Liver (tissue), 7 donors: ENCODE measurements at regions not wholly inside any gene's neighbourhood (a gene's known extent, or its start where the extent isn't known, plus 50 kb on each side); places are given as distances from the start of the nearest gene placed in this dataset.

Experiments used
- DNase-seq: peaks from one replicate; pipeline ENCODE4 v3.0.0-alpha.2; 2017; ENCODE audit warnings: low spot score
- H3K27ac ChIP-seq, 2 donors: one replicate each; pipeline ENCODE4 v1.7.0; 2013; ENCODE audit warnings: inconsistent platforms in 2 of 2, low read length in 2 of 2, control low read depth in 1 of 2, low read depth in 1 of 2, mild to moderate bottlenecking in 1 of 2
- H3K27me3 ChIP-seq, 4 donors: one replicate each; pipeline versions ENCODE4 v1.6.1 to v1.7.0; 2013; ENCODE audit warnings: low read length in 3 of 4, inconsistent platforms in 1 of 4, mild to moderate bottlenecking in 1 of 4, moderate library complexity in 1 of 4; ENCODE audit not compliant: control insufficient read depth in 4 of 4, insufficient read depth in 4 of 4
- H3K36me3 ChIP-seq, 4 donors: one replicate each; pipeline versions ENCODE4 v1.6.1 to v1.7.0; 2013; ENCODE audit warnings: low read length in 3 of 4, mild to moderate bottlenecking in 3 of 4, low read depth in 1 of 4, moderate library complexity in 1 of 4; ENCODE audit not compliant: control insufficient read depth in 4 of 4, insufficient read depth in 3 of 4
- H3K4me1 ChIP-seq, 4 donors: one replicate each; pipeline versions ENCODE4 v1.6.1 to v1.7.0; 2013; ENCODE audit warnings: low read length in 3 of 4, mild to moderate bottlenecking in 3 of 4, moderate library complexity in 1 of 4; ENCODE audit not compliant: control insufficient read depth in 4 of 4, insufficient read depth in 4 of 4
- H3K4me3 ChIP-seq, 3 donors: one replicate each; pipeline versions ENCODE4 v1.6.1 to v1.7.0; 2013; ENCODE audit warnings: low read length in 3 of 3, control low read depth in 1 of 3, low read depth in 1 of 3, mild to moderate bottlenecking in 1 of 3
- H3K9ac ChIP-seq, 2 donors: one replicate each; pipeline ENCODE4 v1.7.0; 2013; ENCODE audit warnings: low read length in 2 of 2, mild to moderate bottlenecking in 2 of 2, moderate library complexity in 2 of 2, control low read depth in 1 of 2, low read depth in 1 of 2
- H3K9me3 ChIP-seq, 4 donors: one replicate each; pipeline versions ENCODE4 v1.6.1 to v1.7.0; 2013; ENCODE audit warnings: low read length in 3 of 4; ENCODE audit not compliant: control insufficient read depth in 4 of 4
- ATF3 ChIP-seq: IDR thresholded peaks from 2 replicates; pipeline ENCODE4 v1.6.1; 2016; ENCODE audit warnings: antibody characterized with exemption
- FOXA1 ChIP-seq: IDR thresholded peaks from 2 replicates; pipeline ENCODE4 v1.6.1; 2016; ENCODE audit warnings: antibody characterized with exemption
- GABPA ChIP-seq, 2 donors: IDR thresholded peaks in 1 of 2; conservative IDR thresholded peaks in 1 of 2; 2 replicates each; pipeline ENCODE4 v1.6.1; 2016; ENCODE audit warnings: antibody characterized with exemption in 2 of 2, mild to moderate bottlenecking in 1 of 2, moderate library complexity in 1 of 2
- HNF4G ChIP-seq: IDR thresholded peaks from 2 replicates; pipeline ENCODE4 v1.6.1; 2016; ENCODE audit warnings: antibody characterized with exemption
- JUND ChIP-seq, 2 donors: IDR thresholded peaks; 2 replicates each; pipeline ENCODE4 v1.6.1; 2016; ENCODE audit warnings: antibody characterized with exemption in 2 of 2
- MAX ChIP-seq: IDR thresholded peaks from 2 replicates; pipeline ENCODE4 v1.6.1; 2016; ENCODE audit warnings: antibody characterized with exemption
- NR2F2 ChIP-seq: IDR thresholded peaks from 2 replicates; pipeline ENCODE4 v1.6.1; 2016; ENCODE audit warnings: antibody characterized with exemption
- RAD21 ChIP-seq, 2 donors: IDR thresholded peaks; 2 replicates each; pipeline ENCODE4 v1.6.1; 2016; ENCODE audit warnings: antibody characterized with exemption in 2 of 2, mild to moderate bottlenecking in 2 of 2
- REST ChIP-seq: IDR thresholded peaks from 2 replicates; pipeline ENCODE4 v1.6.1; 2016; ENCODE audit warnings: antibody characterized with exemption, mild to moderate bottlenecking
- RXRA ChIP-seq, 2 donors: IDR thresholded peaks; 2 replicates each; pipeline ENCODE4 v1.6.1; 2017 to 2018; ENCODE audit warnings: antibody characterized with exemption in 2 of 2, mild to moderate bottlenecking in 1 of 2
- TAF1 ChIP-seq: conservative IDR thresholded peaks from 2 replicates; pipeline ENCODE4 v1.6.1; 2016; ENCODE audit warnings: antibody characterized with exemption, mild to moderate bottlenecking
- YY1 ChIP-seq: IDR thresholded peaks from 2 replicates; pipeline ENCODE4 v1.6.1; 2016; ENCODE audit warnings: antibody characterized with exemption, mild to moderate bottlenecking
- WGBS: extraction: QIAGEN DNeasy Blood & Tissue Kit; methylation state at CpG from one replicate; pipeline ENCODE4 v1.1.7; 2013; 5-methylcytosine and 5-hydroxymethylcytosine counted together
- donor health status: healthy.
- donor health status: healthy.
- donor health status: healthy.
- donor health status: healthy.

- Histone ChIP-seq H3K36me3 (no peaks in the 10 kb centered on the region), H3K9me3 (no peaks in the 10 kb centered on the region), H3K4me3 (no peak overlapping the region), H3K9ac (no peak overlapping the region), H3K4me1 (no peaks in the 10 kb centered on the region), H3K27me3 (no peaks in the 10 kb centered on the region), H3K27ac (no peak overlapping the region)
- no peak for TF ChIP-seq TAF1
- TF ChIP-seq REST, result no peak
- TF ChIP-seq RAD21 (IDR thresholded peaks at IDR 0.05), result no peak
- TF ChIP-seq FOXA1, result no peak
- no peak for TF ChIP-seq NR2F2
- WGBS, result 91% methylated on average over 4 of the region's 4 CpGs
- no peak for DNase-seq
Measured at GRCh38 chr3:40593351-40593750, 68.6 kb downstream of the ZNF621 start.

GRCh38 chr3:40597441-40597840 lies 72.7 kb downstream of the ZNF621 start:
- no peaks in the 10 kb centered on the region for H3K36me3 ChIP-seq
- no peak overlapping the region for H3K27ac ChIP-seq
- H3K4me3 ChIP-seq, result no peak overlapping the region
- DNase-seq, result no peak
- 91% methylated on average over 3 of the region's 3 CpGs for WGBS
- H3K27me3 ChIP-seq, result no peaks in the 10 kb centered on the region
- H3K9me3 ChIP-seq, result no peaks in the 10 kb centered on the region
- no peaks in the 10 kb centered on the region for H3K4me1 ChIP-seq
- no peak for TF ChIP-seq JUND (IDR thresholded peaks at IDR 0.05)
- TF ChIP-seq GABPA (IDR thresholded peaks at IDR 0.05 in 1 of 2, conservative IDR thresholded peaks at IDR 0.05 in 1 of 2), result no peak
- no peak for TF ChIP-seq YY1
- TF ChIP-seq NR2F2, result no peak
- no peak for TF ChIP-seq REST
- TF ChIP-seq MAX, result no peak
- H3K9ac ChIP-seq, result no peak overlapping the region

- Histone ChIP-seq H3K4me3 (no peak overlapping the region), H3K27me3 (no peaks in the 10 kb centered on the region), H3K9ac (no peak overlapping the region), H3K27ac (no peak overlapping the region), H3K36me3 (no peaks in the 10 kb centered on the region), H3K4me1 (no peaks in the 10 kb centered on the region), H3K9me3 (no peaks in the 10 kb centered on the region)
- DNase-seq, result no peak
- no peak for TF ChIP-seq HNF4G
- TF ChIP-seq MAX, result no peak
- no peak for TF ChIP-seq RXRA (IDR thresholded peaks at IDR 0.05)
- no peak for TF ChIP-seq ATF3
Measured at GRCh38 chr3:40598338-40598737, 73.6 kb downstream of the ZNF621 start.
